Omental fat pad (tissue), 3 donors: ENCODE measurements at regions not wholly inside any gene's neighbourhood (a gene's known extent, or its start where the extent isn't known, plus 50 kb on each side); places are given as distances from the start of the nearest gene placed in this dataset.

Experiments used
- ATAC-seq: fragments of 150-250 bp; one replicate; pipeline ENCODE4 v1.9.1; 2016; ENCODE audit warnings: mild to moderate bottlenecking, moderate library complexity; ENCODE audit not compliant: low FRiP score
- DNase-seq: peaks from one replicate; pipeline ENCODE4 v3.0.0-alpha.2; 2019; ENCODE audit warnings: low spot score
- TF ChIP-seq, protein P1 (sequence below), 3 donors: fragments of 450-650 bp; IDR thresholded peaks; one replicate each; pipeline ENCODE4 v1.5.1; 2016 to 2017; ENCODE audit warnings: antibody characterized with exemption in 3 of 3, mild to moderate bottlenecking in 3 of 3, moderate library complexity in 2 of 3

DNA sequence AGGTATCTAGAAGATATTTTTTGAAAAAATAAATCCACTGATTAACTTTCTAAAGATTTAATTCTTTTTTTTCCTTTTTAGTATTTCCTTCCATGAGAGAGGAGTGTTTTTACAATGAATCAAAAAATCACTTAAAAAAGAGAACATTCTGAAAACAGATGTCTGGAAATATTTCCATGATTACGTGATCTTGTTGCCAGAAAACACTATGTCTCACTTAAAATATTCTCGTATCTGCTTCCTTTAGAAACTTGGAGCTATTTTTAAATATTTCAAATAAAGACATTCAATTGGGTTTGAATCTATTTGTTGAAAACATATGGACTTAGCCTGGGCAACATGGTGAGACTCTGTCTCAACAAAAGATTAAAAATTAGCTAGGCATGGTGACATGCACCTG is 232.8 kb upstream of the RASGEF1B start:
- DNase-seq (no peak), ATAC-seq (no peak)
- TF ChIP-seq, protein P1, sequence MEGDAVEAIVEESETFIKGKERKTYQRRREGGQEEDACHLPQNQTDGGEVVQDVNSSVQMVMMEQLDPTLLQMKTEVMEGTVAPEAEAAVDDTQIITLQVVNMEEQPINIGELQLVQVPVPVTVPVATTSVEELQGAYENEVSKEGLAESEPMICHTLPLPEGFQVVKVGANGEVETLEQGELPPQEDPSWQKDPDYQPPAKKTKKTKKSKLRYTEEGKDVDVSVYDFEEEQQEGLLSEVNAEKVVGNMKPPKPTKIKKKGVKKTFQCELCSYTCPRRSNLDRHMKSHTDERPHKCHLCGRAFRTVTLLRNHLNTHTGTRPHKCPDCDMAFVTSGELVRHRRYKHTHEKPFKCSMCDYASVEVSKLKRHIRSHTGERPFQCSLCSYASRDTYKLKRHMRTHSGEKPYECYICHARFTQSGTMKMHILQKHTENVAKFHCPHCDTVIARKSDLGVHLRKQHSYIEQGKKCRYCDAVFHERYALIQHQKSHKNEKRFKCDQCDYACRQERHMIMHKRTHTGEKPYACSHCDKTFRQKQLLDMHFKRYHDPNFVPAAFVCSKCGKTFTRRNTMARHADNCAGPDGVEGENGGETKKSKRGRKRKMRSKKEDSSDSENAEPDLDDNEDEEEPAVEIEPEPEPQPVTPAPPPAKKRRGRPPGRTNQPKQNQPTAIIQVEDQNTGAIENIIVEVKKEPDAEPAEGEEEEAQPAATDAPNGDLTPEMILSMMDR (IDR thresholded peaks at IDR 0.05) = no peak

DNA sequence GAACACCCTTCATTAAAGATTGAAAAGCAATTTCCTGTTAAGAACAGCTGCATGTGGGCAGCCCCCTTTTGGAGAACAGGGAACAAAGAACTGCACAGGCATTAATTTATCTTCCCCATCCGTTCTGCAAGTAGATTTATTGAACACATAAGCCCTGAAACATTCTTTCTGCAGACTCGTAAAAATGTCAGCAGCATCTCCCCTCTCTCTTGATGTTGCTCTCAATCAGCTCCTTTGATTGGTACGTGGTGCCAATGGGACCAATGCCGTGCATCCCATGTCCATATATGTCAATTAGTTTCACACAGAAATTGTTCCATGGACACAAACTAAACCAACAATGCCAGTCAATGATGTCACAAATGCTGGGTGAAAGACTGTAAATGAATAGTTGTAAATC is 228.5 kb upstream of the RASGEF1B start:
- no peak for DNase-seq
- TF ChIP-seq, protein P1 (IDR thresholded peaks at IDR 0.05) = no peak
- ATAC-seq = no peak

DNA sequence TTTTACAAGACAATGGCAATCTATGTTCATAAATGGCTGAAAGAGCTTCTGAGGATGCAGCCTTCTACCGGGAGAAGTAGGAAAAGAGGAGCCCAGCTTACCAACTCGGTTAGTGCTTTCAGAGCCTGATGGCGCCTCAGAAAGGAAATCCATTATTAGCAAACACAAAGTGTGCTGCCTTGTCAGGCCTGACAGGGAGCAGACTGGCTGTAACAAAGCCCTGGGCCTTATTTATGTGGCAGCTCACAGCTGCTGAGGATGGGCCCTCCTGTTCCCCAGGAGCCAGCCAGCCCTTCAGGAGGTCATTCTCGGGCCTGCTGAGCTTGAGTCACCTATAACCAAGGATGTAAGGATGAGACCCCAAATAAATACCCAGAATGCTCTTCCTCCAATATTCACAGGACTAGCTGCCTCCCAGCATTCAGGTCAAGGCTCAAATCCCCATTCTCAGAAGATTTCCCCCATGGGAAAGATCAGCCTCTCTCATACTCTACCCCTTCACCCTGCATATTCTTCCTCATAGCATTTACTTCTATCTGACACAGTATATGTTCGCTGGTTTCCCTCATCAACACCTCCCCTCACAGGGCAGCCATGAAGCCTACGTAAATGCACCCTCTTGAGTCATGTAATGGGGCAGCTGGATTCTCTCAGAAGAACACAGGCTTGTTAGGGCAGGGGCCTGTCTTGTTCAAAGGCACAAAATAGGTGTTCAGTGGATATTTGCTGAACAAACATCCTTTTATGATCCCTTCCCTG is 227.0 kb upstream of the RASGEF1B start:
- ATAC-seq = no peak

DNA sequence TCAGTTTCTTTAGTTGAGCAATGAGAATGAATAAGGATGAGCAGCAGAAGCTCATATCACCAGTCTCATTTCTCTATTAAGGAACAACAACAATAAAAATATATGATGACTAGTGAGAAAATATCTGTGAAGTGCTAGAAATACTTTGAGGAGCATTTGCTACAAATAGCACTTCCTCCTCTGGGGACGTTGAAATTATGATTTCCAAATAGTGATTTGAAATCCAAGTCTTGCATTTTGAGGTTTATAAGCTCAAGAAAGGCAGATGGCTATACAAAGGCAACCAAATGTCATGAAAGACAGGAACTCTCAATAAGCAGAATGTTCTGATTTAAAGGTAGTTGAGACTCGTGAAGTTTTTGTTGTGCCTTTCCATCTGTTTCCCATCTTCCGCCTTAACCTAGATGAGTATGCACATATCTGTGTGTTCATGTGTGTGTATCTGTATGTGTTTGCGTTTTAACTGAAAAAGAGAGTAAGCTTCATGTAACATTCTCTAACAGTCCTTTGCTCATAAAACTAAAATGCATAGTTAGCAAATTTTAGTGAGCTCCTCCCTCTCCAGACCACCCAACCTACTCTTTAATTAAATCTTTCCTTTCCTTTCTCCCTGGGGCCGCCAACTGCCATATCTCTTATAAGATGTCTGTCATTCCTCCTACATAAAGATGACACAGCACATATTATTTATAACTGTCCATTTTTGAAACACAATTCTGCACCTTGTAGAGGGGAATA is 222.6 kb upstream of the RASGEF1B start:
- DNase-seq = no peak
- ATAC-seq = no peak
- TF ChIP-seq, protein P1 (IDR thresholded peaks at IDR 0.05) = no peak

More for the DNA sequence above, 227.0 kb upstream of the RASGEF1B start:
- TF ChIP-seq, protein P1 (IDR thresholded peaks at IDR 0.05) = no peak
- DNase-seq = no peak

DNA sequence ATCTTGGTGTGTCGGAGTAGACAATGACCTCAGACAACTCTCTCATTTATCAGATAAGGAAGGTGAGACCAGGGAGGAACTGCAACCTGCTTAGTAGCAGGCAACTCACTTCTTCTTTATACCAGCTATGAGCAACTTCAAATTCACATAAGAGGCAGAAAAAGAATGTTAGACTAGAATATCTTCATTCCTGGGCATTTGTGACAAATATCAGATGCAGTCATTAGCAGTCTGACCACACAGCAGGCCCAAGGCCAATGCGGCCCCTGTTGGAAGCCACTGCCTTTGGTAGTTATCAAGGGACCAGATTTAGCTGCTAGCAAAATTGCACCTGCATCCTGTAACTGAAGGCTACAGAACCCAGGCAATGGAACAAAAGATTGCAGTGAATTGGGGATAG is 219.2 kb upstream of the RASGEF1B start:
- ATAC-seq (no peak), DNase-seq (no peak)
- TF ChIP-seq, protein P1 (IDR thresholded peaks at IDR 0.05) = no peak

DNA sequence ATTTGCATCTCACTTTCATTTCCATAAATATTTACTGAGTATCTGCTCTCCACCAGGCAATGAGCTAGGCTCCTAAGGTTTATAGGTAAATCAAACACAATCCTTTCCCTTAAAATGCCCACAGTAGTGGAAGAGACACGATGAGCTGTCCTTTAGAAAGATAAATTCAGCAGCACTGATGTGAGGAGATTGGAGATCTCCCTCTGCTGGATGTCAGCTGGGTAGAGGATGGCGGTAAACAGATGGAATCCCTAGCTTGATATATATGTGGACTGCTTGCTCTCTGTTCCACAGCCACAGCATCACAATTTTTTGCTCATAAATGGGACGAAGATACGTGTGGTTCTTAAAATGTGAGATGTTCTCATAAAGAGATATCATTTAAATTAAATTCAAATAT is 216.4 kb upstream of the RASGEF1B start:
- no peak for ATAC-seq
- TF ChIP-seq, protein P1 (IDR thresholded peaks at IDR 0.05) = no peak
- DNase-seq = no peak

DNA sequence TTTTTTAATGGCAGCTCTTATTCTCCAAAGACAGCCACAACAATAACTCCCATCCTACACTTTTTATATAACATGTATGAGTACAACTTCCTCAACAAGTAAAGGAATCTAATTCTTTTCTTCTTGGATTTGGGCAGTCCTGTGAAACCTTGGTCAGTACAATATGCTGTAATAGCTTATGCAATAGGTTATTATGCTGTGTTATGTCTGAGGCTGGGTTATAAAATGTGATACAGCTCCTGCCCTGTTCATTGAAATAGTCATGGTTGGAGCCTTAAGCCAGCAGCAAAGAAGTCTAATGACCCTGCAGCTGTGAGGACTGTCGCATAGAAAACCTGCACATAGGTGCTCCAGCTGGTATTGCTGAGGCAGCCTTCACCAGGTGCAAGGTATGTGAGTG is 215.8 kb upstream of the RASGEF1B start:
- no peak for DNase-seq
- ATAC-seq = no peak
- TF ChIP-seq, protein P1 (IDR thresholded peaks at IDR 0.05) = no peak
